Activated T-helper 2 cell treated with anti-CD3 and anti-CD28 coated beads, Interferon-gamma antibody, Interleukin-2, Interleukin-4, amounts not matched to agents 10 μg/mL and 5 μg/mL and 100 μg/mL, durations not matched to agents 14 hours and 24 hours and 36 hours (primary cell): ENCODE measurements at regions not wholly inside any gene's neighbourhood (a gene's known extent, or its start where the extent isn't known, plus 50 kb on each side); places are given as distances from the start of the nearest gene placed in this dataset.

Experiments used
- DNase-seq: peaks from one replicate; pipeline ENCODE4 v3.0.0; 2021; ENCODE audit warnings: low spot score
- H3K27ac Mint-ChIP-seq: one replicate; pipeline ENCODE4 v1.8.0; 2021; ENCODE audit warnings: mixed read lengths
- H3K27me3 Mint-ChIP-seq: one replicate; pipeline ENCODE4 v1.8.0; 2021; ENCODE audit warnings: low read depth, mixed read lengths
- H3K36me3 Mint-ChIP-seq: one replicate; pipeline ENCODE4 v1.8.0; 2021; ENCODE audit warnings: low read depth, mixed read lengths
- H3K4me1 Mint-ChIP-seq: one replicate; pipeline ENCODE4 v1.8.0; 2021; ENCODE audit warnings: low read depth, mixed read lengths
- H3K4me3 Mint-ChIP-seq: one replicate; pipeline ENCODE4 v1.8.0; 2021; ENCODE audit warnings: low read depth, mild to moderate bottlenecking, moderate library complexity, mixed read lengths
- H3K9me3 Mint-ChIP-seq: one replicate; pipeline ENCODE4 v1.8.0; 2021; ENCODE audit warnings: mixed read lengths
- intact Hi-C: fragments of 100-400 bp; cut with micrococcal nuclease; formaldehyde crosslinking; loops from one replicate; pipeline ENCODE4 v1.15.1; 2023

- intact Hi-C loops, result no loop called here
- Mint-ChIP-seq H3K4me1 (no peaks in the 10 kb centered on the region), H3K36me3 (no peaks in the 10 kb centered on the region), H3K27me3 (no peaks in the 10 kb centered on the region), H3K4me3 (no peak overlapping the region), H3K9me3 (peaks cover 6% of the 10 kb centered on the region), H3K27ac (no peak overlapping the region)
- no peak for DNase-seq
Observed at GRCh38 chr22:49040754-49041467, 786.8 kb downstream of the BRD1 start.

- Mint-ChIP-seq H3K36me3 (no peaks in the 10 kb centered on the region), H3K4me3 (no peak overlapping the region), H3K27me3 (no peaks in the 10 kb centered on the region), H3K4me1 (no peaks in the 10 kb centered on the region), H3K27ac (no peak overlapping the region), H3K9me3 (peaks cover 6% of the 10 kb centered on the region)
- DNase-seq, result no peak
- intact Hi-C loops, result no loop called here
Observed at GRCh38 chr22:49040111-49040510, 787.6 kb downstream of the BRD1 start.

GRCh38 chr22:49039625-49040024 is 788.0 kb downstream of the BRD1 start:
- no peaks in the 10 kb centered on the region for H3K4me1 Mint-ChIP-seq
- DNase-seq, result no peak
- peaks cover 6% of the 10 kb centered on the region for H3K9me3 Mint-ChIP-seq
- no peak overlapping the region for H3K27ac Mint-ChIP-seq
- H3K27me3 Mint-ChIP-seq, result no peaks in the 10 kb centered on the region
- intact Hi-C loops, result no loop called here
- no peak overlapping the region for H3K4me3 Mint-ChIP-seq
- H3K36me3 Mint-ChIP-seq, result no peaks in the 10 kb centered on the region

GRCh38 chr22:49037701-49038245 is 789.9 kb downstream of the BRD1 start:
- H3K36me3 Mint-ChIP-seq, result no peaks in the 10 kb centered on the region
- no peaks in the 10 kb centered on the region for H3K27me3 Mint-ChIP-seq
- H3K4me3 Mint-ChIP-seq, result no peak overlapping the region
- intact Hi-C loops, result no loop called here
- H3K4me1 Mint-ChIP-seq, result no peaks in the 10 kb centered on the region
- H3K9me3 Mint-ChIP-seq, result peaks cover 6% of the 10 kb centered on the region
- no peak for DNase-seq
- no peak overlapping the region for H3K27ac Mint-ChIP-seq

- Mint-ChIP-seq H3K27ac (no peak overlapping the region), H3K27me3 (no peaks in the 10 kb centered on the region), H3K36me3 (no peaks in the 10 kb centered on the region), H3K9me3 (peaks cover 6% of the 10 kb centered on the region), H3K4me3 (no peak overlapping the region), H3K4me1 (no peaks in the 10 kb centered on the region)
- no peak for DNase-seq
- intact Hi-C loops, result no loop called here
Observed at GRCh38 chr22:49036513-49036912, 791.2 kb downstream of the BRD1 start.

- peaks cover 6% of the 10 kb centered on the region for H3K9me3 Mint-ChIP-seq
- no peaks in the 10 kb centered on the region for H3K36me3 Mint-ChIP-seq
- intact Hi-C loops, result no loop called here
- no peak overlapping the region for H3K4me3 Mint-ChIP-seq
- no peak overlapping the region for H3K27ac Mint-ChIP-seq
- DNase-seq, result no peak
- no peaks in the 10 kb centered on the region for H3K4me1 Mint-ChIP-seq
- H3K27me3 Mint-ChIP-seq, result no peaks in the 10 kb centered on the region
Observed at GRCh38 chr22:49035818-49036457, 791.7 kb downstream of the BRD1 start.

GRCh38 chr22:49034836-49035817 is 792.5 kb downstream of the BRD1 start:
- intact Hi-C loops, result no loop called here
- Mint-ChIP-seq H3K9me3 (peaks cover 6% of the 10 kb centered on the region), H3K27me3 (no peaks in the 10 kb centered on the region), H3K27ac (no peak overlapping the region), H3K4me3 (no peak overlapping the region), H3K36me3 (no peaks in the 10 kb centered on the region), H3K4me1 (no peaks in the 10 kb centered on the region)
- DNase-seq, result no peak

- intact Hi-C loops, result no loop called here
- Mint-ChIP-seq H3K27me3 (no peaks in the 10 kb centered on the region), H3K4me3 (no peak overlapping the region), H3K27ac (no peak overlapping the region), H3K36me3 (no peaks in the 10 kb centered on the region), H3K4me1 (no peaks in the 10 kb centered on the region), H3K9me3 (peaks cover 6% of the 10 kb centered on the region)
- no peak for DNase-seq
Observed at GRCh38 chr22:49033616-49034015, 794.1 kb downstream of the BRD1 start.

GRCh38 chr22:49032821-49033220 is 794.9 kb downstream of the BRD1 start:
- Mint-ChIP-seq H3K4me3 (no peak overlapping the region), H3K27me3 (no peaks in the 10 kb centered on the region), H3K36me3 (no peaks in the 10 kb centered on the region), H3K27ac (no peak overlapping the region), H3K9me3 (peaks cover 6% of the 10 kb centered on the region), H3K4me1 (no peaks in the 10 kb centered on the region)
- intact Hi-C loops, result no loop called here
- DNase-seq, result no peak

GRCh38 chr22:49031746-49032330 is 795.8 kb downstream of the BRD1 start:
- DNase-seq, result no peak
- peaks cover 5% of the 10 kb centered on the region for H3K9me3 Mint-ChIP-seq
- H3K4me3 Mint-ChIP-seq, result no peak overlapping the region
- no peaks in the 10 kb centered on the region for H3K27me3 Mint-ChIP-seq
- no peaks in the 10 kb centered on the region for H3K36me3 Mint-ChIP-seq
- H3K4me1 Mint-ChIP-seq, result no peaks in the 10 kb centered on the region
- intact Hi-C loops, result no loop called here
- no peak overlapping the region for H3K27ac Mint-ChIP-seq

GRCh38 chr22:49028111-49028510 is 799.6 kb downstream of the BRD1 start:
- Mint-ChIP-seq H3K27me3 (no peaks in the 10 kb centered on the region), H3K4me1 (no peaks in the 10 kb centered on the region), H3K36me3 (no peaks in the 10 kb centered on the region), H3K4me3 (no peak overlapping the region), H3K9me3 (no peaks in the 10 kb centered on the region), H3K27ac (no peak overlapping the region)
- DNase-seq, result no peak
- intact Hi-C loops, result no loop called here

GRCh38 chr22:49027368-49027670 is 800.4 kb downstream of the BRD1 start:
- H3K27ac Mint-ChIP-seq, result no peak overlapping the region
- H3K4me3 Mint-ChIP-seq, result no peak overlapping the region
- H3K9me3 Mint-ChIP-seq, result no peaks in the 10 kb centered on the region
- DNase-seq, result no peak
- no peaks in the 10 kb centered on the region for H3K36me3 Mint-ChIP-seq
- H3K4me1 Mint-ChIP-seq, result no peaks in the 10 kb centered on the region
- no peaks in the 10 kb centered on the region for H3K27me3 Mint-ChIP-seq
- intact Hi-C loops, result no loop called here
